CD14-positive monocyte (primary cell): ENCODE measurements at regions not wholly inside any gene's neighbourhood (a gene's known extent, or its start where the extent isn't known, plus 50 kb on each side); places are given as distances from the start of the nearest gene placed in this dataset.

Source experiments
- DNase-seq, 3 donors: peaks; one replicate each; pipeline ENCODE4 v3.0.0-alpha.2; 2011 to 2022
- H2AFZ ChIP-seq: 2 replicates; pipeline ENCODE4 v1.6.0; 2012; ENCODE audit warnings: mild to moderate bottlenecking, low read depth, low read length, inconsistent platforms; ENCODE audit not compliant: insufficient read depth, poor library complexity, severe bottlenecking
- H3K27ac ChIP-seq, 2 donors: 1 replicate in 1 of 2; 2 replicates in 1 of 2; pipeline ENCODE4 v1.5.1; 2012 to 2013; ENCODE audit warnings: low read length in 2 of 2, control low read depth in 1 of 2, inconsistent platforms in 1 of 2, low read depth in 1 of 2, mild to moderate bottlenecking in 1 of 2
- H3K27me3 ChIP-seq, 2 donors: one replicate each; pipeline versions ENCODE4 v1.6.0 to v1.6.1; 2011 to 2013; ENCODE audit warnings: low read length in 2 of 2; ENCODE audit not compliant: control insufficient read depth in 2 of 2, insufficient read depth in 2 of 2
- H3K36me3 ChIP-seq, 2 donors: replicated peaks in 1 of 2; 1 replicate in 1 of 2; 2 replicates in 1 of 2; pipeline versions ENCODE4 v1.5.1 to v1.6.1; 2012 to 2013; ENCODE audit warnings: low read length in 2 of 2, control low read depth in 1 of 2, inconsistent platforms in 1 of 2, mild to moderate bottlenecking in 1 of 2; ENCODE audit not compliant: insufficient read depth in 2 of 2, control insufficient read depth in 1 of 2
- H3K4me1 ChIP-seq, 2 donors: 1 replicate in 1 of 2; 2 replicates in 1 of 2; pipeline versions ENCODE4 v1.5.1 to v1.6.1; 2012 to 2013; ENCODE audit warnings: low read length in 2 of 2, control low read depth in 1 of 2, inconsistent platforms in 1 of 2, mild to moderate bottlenecking in 1 of 2, moderate library complexity in 1 of 2; ENCODE audit not compliant: insufficient read depth in 2 of 2, control insufficient read depth in 1 of 2
- H3K4me2 ChIP-seq: replicated peaks from 2 replicates; pipeline ENCODE3; 2012; ENCODE audit warnings: low read length, moderate library complexity, mild to moderate bottlenecking; ENCODE audit not compliant: poor library complexity, severe bottlenecking; ENCODE audit errors: extremely low read depth
- H3K4me3 ChIP-seq, 3 experiments: fragments of 200-600 bp in 1 of 3; sonication (generic) in 1 of 3; replicated peaks in 1 of 3; 1 replicate in 2 of 3; 2 replicates in 1 of 3; pipeline ENCODE4 v1.5.1; 2011 to 2013; ENCODE audit warnings: low read length in 3 of 3, mild to moderate bottlenecking in 3 of 3, control low read depth in 2 of 3, low read depth in 2 of 3, inconsistent platforms in 1 of 3, moderate library complexity in 1 of 3
- H3K79me2 ChIP-seq: 2 replicates; pipeline ENCODE4 v1.6.0; 2012; ENCODE audit warnings: mild to moderate bottlenecking, control low read depth, inconsistent platforms, low read length, moderate library complexity; ENCODE audit not compliant: insufficient read depth
- H3K9ac ChIP-seq: 2 replicates; pipeline ENCODE4 v1.6.0; 2017; ENCODE audit warnings: low read length, mild to moderate bottlenecking; ENCODE audit not compliant: insufficient read depth, poor library complexity, severe bottlenecking
- H3K9me3 ChIP-seq, 2 donors: replicated peaks in 1 of 2; 1 replicate in 1 of 2; 2 replicates in 1 of 2; pipeline versions ENCODE4 v1.5.1 to v1.6.1; 2012 to 2013; ENCODE audit warnings: low read length in 2 of 2, control low read depth in 1 of 2; ENCODE audit not compliant: control insufficient read depth in 1 of 2, insufficient read depth in 1 of 2
- H4K20me1 ChIP-seq: 2 replicates; pipeline ENCODE4 v1.6.0; 2012; ENCODE audit warnings: mild to moderate bottlenecking, low read length, control low read depth, moderate library complexity; ENCODE audit not compliant: insufficient read depth
- H3K27ac Mint-ChIP-seq, 7 donors: one replicate each; pipeline ENCODE4 v1.8.0; 2020; ENCODE audit warnings: mild to moderate bottlenecking in 7 of 7, mixed read lengths in 7 of 7, moderate library complexity in 6 of 7, inconsistent platforms in 2 of 7
- H3K27me3 Mint-ChIP-seq, 3 donors: one replicate each; pipeline ENCODE4 v1.8.0; 2021 to 2022; ENCODE audit warnings: low read depth in 3 of 3, mild to moderate bottlenecking in 3 of 3, mixed read lengths in 3 of 3, moderate library complexity in 3 of 3, inconsistent platforms in 1 of 3
- H3K36me3 Mint-ChIP-seq, 2 donors: one replicate each; pipeline ENCODE4 v1.8.0; 2020; ENCODE audit warnings: mixed read lengths in 2 of 2, inconsistent platforms in 1 of 2, mild to moderate bottlenecking in 1 of 2
- H3K4me1 Mint-ChIP-seq: one replicate; pipeline ENCODE4 v1.8.0; 2020; ENCODE audit warnings: mild to moderate bottlenecking, mixed read lengths
- H3K4me3 Mint-ChIP-seq, 2 donors: one replicate each; pipeline ENCODE4 v1.8.0; 2020; ENCODE audit warnings: mild to moderate bottlenecking in 2 of 2, mixed read lengths in 2 of 2, moderate library complexity in 1 of 2
- H3K9me3 Mint-ChIP-seq, 7 donors: one replicate each; pipeline ENCODE4 v1.8.0; 2020 to 2022; ENCODE audit warnings: mixed read lengths in 7 of 7, mild to moderate bottlenecking in 6 of 7, moderate library complexity in 6 of 7, inconsistent platforms in 2 of 7
- CTCF ChIP-seq: fragments of 200-600 bp; IDR thresholded peaks from one replicate; pipeline ENCODE4 v1.8.0; 2022; ENCODE audit warnings: antibody characterized with exemption, mild to moderate bottlenecking
- WGBS: methylation state at CpG from one replicate; pipeline ENCODE4 v1.1.5; 2013; ENCODE audit warnings: missing lambda C conversion rate; ENCODE audit not compliant: insufficient coverage; 5-methylcytosine and 5-hydroxymethylcytosine counted together
- intact Hi-C, 2 donors: fragments of 100-400 bp; cut with micrococcal nuclease; formaldehyde crosslinking; loops; one replicate each; pipeline versions ENCODE4 v1.15.0 to v1.15.1; 2023

GRCh38 chr4:173651651-173652282, 121.7 kb upstream of the HAND2 start:
- H3K27me3 ChIP-seq = no peaks in the 10 kb centered on the region
- H3K9ac ChIP-seq = no peak overlapping the region
- H3K36me3 ChIP-seq = no peaks in the 10 kb centered on the region
- no peak overlapping the region for H2AFZ ChIP-seq
- H3K27ac ChIP-seq = no peak overlapping the region
- H3K36me3 Mint-ChIP-seq = no peaks in the 10 kb centered on the region
- intact Hi-C loops = no loop called here
- peaks cover 0 to 7% (median 2%) of the 10 kb centered on the region in 7 donors for H3K9me3 Mint-ChIP-seq
- no CpG with 5 or more reads among the region's 7 CpGs for WGBS
- peaks cover 0 to 1% (median 1%) of the 10 kb centered on the region in 3 donors for H3K27me3 Mint-ChIP-seq
- H3K4me2 ChIP-seq = no peak overlapping the region
- no peaks in the 10 kb centered on the region for H3K9me3 ChIP-seq
- H3K4me1 Mint-ChIP-seq = no peaks in the 10 kb centered on the region
- TF ChIP-seq CTCF = no peak
- H3K79me2 ChIP-seq = no peaks in the 10 kb centered on the region
- no peak overlapping the region for H3K4me3 ChIP-seq
- H3K27ac Mint-ChIP-seq = no peak overlapping the region
- no peak overlapping the region for H3K4me3 Mint-ChIP-seq
- no peak for DNase-seq
- no peaks in the 10 kb centered on the region for H3K4me1 ChIP-seq
- no peaks in the 10 kb centered on the region for H4K20me1 ChIP-seq

- Histone ChIP-seq H4K20me1 (no peaks in the 10 kb centered on the region), H3K79me2 (no peaks in the 10 kb centered on the region), H3K4me1 (no peaks in the 10 kb centered on the region), H3K4me3 (no peak overlapping the region), H3K36me3 (no peaks in the 10 kb centered on the region), H3K4me2 (no peak overlapping the region), H3K9ac (no peak overlapping the region), H3K27me3 (no peaks in the 10 kb centered on the region), H2AFZ (no peak overlapping the region), H3K9me3 (no peaks in the 10 kb centered on the region), H3K27ac (no peak overlapping the region)
- no peak overlapping the region for H3K27ac Mint-ChIP-seq
- no peaks in the 10 kb centered on the region for H3K36me3 Mint-ChIP-seq
- no peak for DNase-seq
- no peak for TF ChIP-seq CTCF
- peaks cover 0 to 2% (median 0%) of the 10 kb centered on the region in 7 donors for H3K9me3 Mint-ChIP-seq
- no peak overlapping the region for H3K4me3 Mint-ChIP-seq
- no peaks in the 10 kb centered on the region for H3K4me1 Mint-ChIP-seq
- peaks cover 0 to 6% (median 0%) of the 10 kb centered on the region in 3 donors for H3K27me3 Mint-ChIP-seq
- intact Hi-C loops = no loop called here
- no CpG with 5 or more reads among the region's 4 CpGs for WGBS
These were observed 117.9 kb upstream of the HAND2 start for GRCh38 chr4:173647902-173648301.
